ENCODE measurements at regions not wholly inside any gene's neighbourhood (a gene's known extent, or its start where the extent isn't known, plus 50 kb on each side); places are given as distances from the start of the nearest gene placed in this dataset.
A peak's percentile ranks its signal among the peaks of the same experiment; 100 is the strongest.

DNA sequence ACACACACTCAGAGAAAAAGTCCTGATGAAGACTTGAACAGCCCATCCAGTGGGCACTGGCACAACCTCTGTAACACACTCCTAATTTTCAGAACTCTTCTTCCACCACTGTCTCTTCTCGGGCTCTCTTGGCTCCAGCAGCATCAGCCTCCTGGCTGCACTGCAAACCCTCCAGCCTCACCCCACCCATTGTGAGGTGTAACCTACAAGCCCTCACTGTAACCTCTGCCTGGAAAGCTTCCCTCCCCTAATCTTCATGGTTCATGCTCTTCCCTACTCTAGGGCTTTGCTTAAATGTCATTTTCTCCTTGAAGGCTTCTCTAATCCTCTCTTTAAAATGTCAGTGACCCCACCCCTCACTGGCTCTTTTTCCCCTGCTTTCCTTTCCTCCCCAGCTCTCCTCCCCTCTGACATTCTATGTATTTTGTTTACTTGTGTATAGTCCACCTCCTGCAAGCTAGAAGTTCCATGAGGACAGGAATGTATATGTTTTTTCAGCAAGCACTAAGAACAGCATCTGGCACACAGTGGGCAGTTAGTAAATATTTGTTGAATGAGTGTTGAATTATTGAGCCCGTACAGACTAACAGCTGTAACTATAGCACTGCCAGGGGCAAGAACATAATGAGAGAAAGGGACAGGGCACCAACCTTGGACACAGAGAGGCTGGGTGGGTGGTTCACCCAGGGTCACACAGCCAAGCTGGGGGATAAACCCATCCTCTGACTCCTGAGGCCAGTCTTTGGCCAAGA, 76.4 kb downstream of the ESM1 start:
- no peak overlapping the region for H3K4me3 Mint-ChIP-seq
- Histone ChIP-seq H3K27me3 (ENCODE audit: control insufficient read depth in 2 of 2, insufficient read depth in 2 of 2, low read length in 2 of 2) (no peaks in the 10 kb centered on the region), H3K4me1 (ENCODE audit: control insufficient read depth in 2 of 2, insufficient read depth in 2 of 2, low read length in 2 of 2) (no peaks in the 10 kb centered on the region), H3K27ac (ENCODE audit: low read depth, low read length) (no peak overlapping the region), H3K9me3 (ENCODE audit: control insufficient read depth in 2 of 3, low read length in 3 of 3) (no peaks in the 10 kb centered on the region), H3K36me3 (ENCODE audit: control insufficient read depth in 2 of 3, insufficient read depth in 3 of 3, low read length in 3 of 3) (no peaks in the 10 kb centered on the region), H3K4me3 (ENCODE audit: low read length) (no peak overlapping the region)
- no peaks in the 10 kb centered on the region for H3K9me3 Mint-ChIP-seq
- peaks cover 0 to 40% (median 0%) of the 10 kb centered on the region in 7 donors for H3K4me1 Mint-ChIP-seq
- H3K36me3 Mint-ChIP-seq: peaks cover 0 to 3% (median 0%) of the 10 kb centered on the region in 5 donors
- ChIA-PET POLR2A (no interaction called here), CTCF (interaction anchor here (0.9 to 5.3 kb wide), 6 partner anchors 35 to 250 kb away, joined by 3 to 74 read pairs (median 7); partner anchors contain the start of gene GPX8)
- H3K27me3 Mint-ChIP-seq: peaks cover 0 to 65% (median 6%) of the 10 kb centered on the region in 5 donors
- ATAC-seq (no peak), DNase-seq (no peak)
- intact Hi-C loops (cut with micrococcal nuclease): loop anchor here in 1 of 2 donors (5.0 to 10.0 kb wide), 2 partner anchors 128 to 316 kb away; partner anchors contain the start of gene MCIDAS
- no peak overlapping the region for H3K27ac Mint-ChIP-seq

- CTCF ChIA-PET: interaction anchor here (0.6 to 5.3 kb wide), 13 partner anchors 9 to 265 kb away, joined by 3 to 74 read pairs (median 4); partner anchors contain the start of gene GPX8
- Mint-ChIP-seq H3K27ac (no peak overlapping the region), H3K4me3 (no peak overlapping the region), H3K9me3 (no peaks in the 10 kb centered on the region), H3K27me3 (peaks cover 0 to 51% (median 6%) of the 10 kb centered on the region in 5 donors), H3K4me1 (peaks cover 6 to 64% (median 10%) of the 10 kb centered on the region in 7 donors), H3K36me3 (peaks cover 0 to 3% (median 0%) of the 10 kb centered on the region in 5 donors)
- POLR2A ChIA-PET: interaction anchor here (1.6 kb wide), 1 partner anchor 254 kb away, joined by 5 read pairs; the partner anchor contains the start of gene GPX8
- Histone ChIP-seq H3K27me3 (ENCODE audit: control insufficient read depth in 2 of 2, insufficient read depth in 2 of 2, low read length in 2 of 2) (no peaks in the 10 kb centered on the region), H3K9me3 (ENCODE audit: control insufficient read depth in 2 of 3, low read length in 3 of 3) (no peaks in the 10 kb centered on the region), H3K4me1 (ENCODE audit: control insufficient read depth in 2 of 2, insufficient read depth in 2 of 2, low read length in 2 of 2) (peaks cover 0 to 10% of the 10 kb centered on the region in 2 donors), H3K36me3 (ENCODE audit: control insufficient read depth in 2 of 3, insufficient read depth in 3 of 3, low read length in 3 of 3) (no peaks in the 10 kb centered on the region), H3K27ac (ENCODE audit: low read depth, low read length) (no peak overlapping the region), H3K4me3 (ENCODE audit: low read length) (no peak overlapping the region)
- intact Hi-C loops (cut with micrococcal nuclease): loop anchor here (1.0 to 10.0 kb wide), 9 partner anchors 38 to 319 kb away; partner anchors contain the start of genes GZMA (in 1 of the 2) and MCIDAS (in 1 of the 2)
- peak; percentile 26 to 65 (median 53) for DNase-seq
- peak; percentile 55 for ATAC-seq
Measured at GRCh38 chr5:54905942-54906537, 79.4 kb downstream of the ESM1 start.

- CTCF ChIA-PET: interaction anchor here (0.7 to 5.3 kb wide), 9 partner anchors 10 to 452 kb away, joined by 3 to 74 read pairs (median 10); partner anchors contain the start of gene GPX8
- ATAC-seq: no peak
- Histone ChIP-seq H3K4me3 (ENCODE audit: low read length) (no peak overlapping the region), H3K9me3 (ENCODE audit: control insufficient read depth in 2 of 3, low read length in 3 of 3) (no peaks in the 10 kb centered on the region), H3K36me3 (ENCODE audit: control insufficient read depth in 2 of 3, insufficient read depth in 3 of 3, low read length in 3 of 3) (no peaks in the 10 kb centered on the region), H3K27me3 (ENCODE audit: control insufficient read depth in 2 of 2, insufficient read depth in 2 of 2, low read length in 2 of 2) (no peaks in the 10 kb centered on the region), H3K4me1 (ENCODE audit: control insufficient read depth in 2 of 2, insufficient read depth in 2 of 2, low read length in 2 of 2) (peaks cover 0 to 10% of the 10 kb centered on the region in 2 donors), H3K27ac (ENCODE audit: low read depth, low read length) (no peak overlapping the region)
- POLR2A ChIA-PET: interaction anchor here (1.1 kb wide), 1 partner anchor 255 kb away, joined by 3 read pairs; the partner anchor contains the start of gene GPX8
- Mint-ChIP-seq H3K4me3 (no peak overlapping the region), H3K4me1 (peaks cover 6 to 62% (median 10%) of the 10 kb centered on the region in 7 donors), H3K9me3 (no peaks in the 10 kb centered on the region), H3K36me3 (peaks cover 0 to 3% (median 0%) of the 10 kb centered on the region in 5 donors), H3K27me3 (peaks cover 0 to 51% (median 8%) of the 10 kb centered on the region in 5 donors), H3K27ac (no peak overlapping the region)
- intact Hi-C loops (cut with micrococcal nuclease): loop anchor here in 1 of 2 donors (5.0 to 10.0 kb wide), 2 partner anchors 132 to 319 kb away; partner anchors contain the start of gene MCIDAS
- no peak for DNase-seq
Measured at GRCh38 chr5:54905246-54905795, 80.1 kb downstream of the ESM1 start.

DNA sequence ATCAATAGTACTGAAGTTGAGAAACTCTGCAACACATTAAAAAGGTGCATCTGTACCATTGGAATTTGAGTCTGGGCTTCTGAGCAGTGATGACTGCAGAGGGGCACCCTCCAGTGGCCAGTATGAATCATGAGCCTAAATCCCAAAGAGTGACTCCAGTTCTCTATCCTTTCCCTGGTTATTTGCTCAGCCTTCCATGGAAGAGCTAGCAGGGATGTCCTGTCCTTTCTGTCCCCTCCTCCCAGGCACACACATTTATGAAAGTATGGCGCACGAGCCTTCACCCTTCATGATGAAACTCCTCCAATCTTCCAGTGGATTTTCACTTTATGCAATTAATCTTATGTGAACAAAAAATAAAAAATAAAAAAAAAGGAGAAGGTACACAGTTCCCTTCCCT, 81.0 kb downstream of the ESM1 start:
- H3K27me3 Mint-ChIP-seq: peaks cover under 1 to 54% (median 14%) of the 10 kb centered on the region in 5 donors
- CTCF ChIA-PET: interaction anchor here (0.5 to 5.3 kb wide), 8 partner anchors 9 to 453 kb away, joined by 3 to 74 read pairs (median 3); partner anchors contain the start of gene GPX8

DNA sequence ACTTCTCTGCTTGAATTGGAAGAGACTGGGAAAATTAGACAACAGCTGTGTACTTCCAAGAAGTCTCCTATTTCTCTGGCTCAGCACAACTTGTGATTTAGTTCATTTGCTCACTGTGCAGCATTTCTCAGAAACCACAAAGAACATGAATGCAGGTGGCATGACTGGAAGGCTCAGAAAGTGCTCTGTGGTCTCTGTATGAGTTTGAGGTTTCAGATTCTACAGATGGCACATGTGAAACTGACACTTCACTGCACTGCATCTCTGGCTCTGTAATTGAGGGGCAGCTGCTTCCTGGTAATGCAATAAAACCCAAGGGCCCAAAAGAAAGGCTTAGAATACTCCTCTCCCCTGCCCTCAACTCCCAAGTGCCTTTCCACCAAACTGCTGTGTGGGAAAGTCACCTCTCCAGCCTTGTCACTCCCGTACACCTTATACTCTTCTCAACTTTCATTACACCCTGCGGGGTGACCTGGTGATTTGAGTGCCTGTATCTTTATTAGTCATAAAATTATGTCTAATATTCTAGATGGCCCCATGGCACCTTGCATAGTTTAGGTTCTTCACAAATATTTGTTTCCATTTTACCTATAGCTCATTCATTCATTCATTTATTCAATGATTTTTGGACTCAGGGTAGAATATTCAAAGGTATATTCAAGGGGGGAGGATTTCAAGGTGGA, 82.5 kb downstream of the ESM1 start:
- Histone ChIP-seq H3K27ac (ENCODE audit: low read depth, low read length) (no peak overlapping the region), H3K9me3 (ENCODE audit: control insufficient read depth in 2 of 3, low read length in 3 of 3) (no peaks in the 10 kb centered on the region), H3K27me3 (ENCODE audit: control insufficient read depth in 2 of 2, insufficient read depth in 2 of 2, low read length in 2 of 2) (no peaks in the 10 kb centered on the region), H3K4me3 (ENCODE audit: low read length) (no peak overlapping the region), H3K36me3 (ENCODE audit: control insufficient read depth in 2 of 3, insufficient read depth in 3 of 3, low read length in 3 of 3) (no peaks in the 10 kb centered on the region), H3K4me1 (ENCODE audit: control insufficient read depth in 2 of 2, insufficient read depth in 2 of 2, low read length in 2 of 2) (peaks cover 0 to 10% of the 10 kb centered on the region in 2 donors)
- ChIA-PET CTCF (interaction anchor here (0.7 to 0.9 kb wide), 3 partner anchors 243 to 484 kb away, joined by 3 to 4 read pairs (median 3); partner anchors contain the start of gene GPX8), POLR2A (no interaction called here)
- ATAC-seq (peak; percentile 78), DNase-seq (peak in 5 of 9 donors; percentile 17 to 51 (median 32))
- intact Hi-C loops (cut with micrococcal nuclease): loop anchor here in 1 of 2 donors (1.0 to 10.0 kb wide), 2 partner anchors 322 to 385 kb away; partner anchors contain the start of gene MCIDAS
- H3K36me3 Mint-ChIP-seq: no peaks in the 10 kb centered on the region
- H3K27ac Mint-ChIP-seq: peak overlapping the region in 2 of 9 donors; percentile 18 to 68
- peak overlapping the region in 1 of 10 donors; percentile 72 for H3K4me3 Mint-ChIP-seq
- H3K27me3 Mint-ChIP-seq: peaks cover 11 to 53% (median 20%) of the 10 kb centered on the region in 5 donors
- H3K4me1 Mint-ChIP-seq: peaks cover 6 to 44% (median 10%) of the 10 kb centered on the region in 7 donors
- no peaks in the 10 kb centered on the region for H3K9me3 Mint-ChIP-seq

More for the DNA sequence above, 81.0 kb downstream of the ESM1 start:
- Histone ChIP-seq H3K27me3 (ENCODE audit: control insufficient read depth in 2 of 2, insufficient read depth in 2 of 2, low read length in 2 of 2) (no peaks in the 10 kb centered on the region), H3K36me3 (ENCODE audit: control insufficient read depth in 2 of 3, insufficient read depth in 3 of 3, low read length in 3 of 3) (no peaks in the 10 kb centered on the region), H3K27ac (ENCODE audit: low read depth, low read length) (no peak overlapping the region), H3K4me1 (ENCODE audit: control insufficient read depth in 2 of 2, insufficient read depth in 2 of 2, low read length in 2 of 2) (peaks cover 0 to 10% of the 10 kb centered on the region in 2 donors), H3K9me3 (ENCODE audit: control insufficient read depth in 2 of 3, low read length in 3 of 3) (no peaks in the 10 kb centered on the region), H3K4me3 (ENCODE audit: low read length) (no peak overlapping the region)
- no peaks in the 10 kb centered on the region for H3K36me3 Mint-ChIP-seq
- DNase-seq: no peak
- H3K27ac Mint-ChIP-seq: no peak overlapping the region
- ATAC-seq: no peak
- POLR2A ChIA-PET: interaction anchor here (1.1 kb wide), 1 partner anchor 255 kb away, joined by 3 read pairs; the partner anchor contains the start of gene GPX8
- no peaks in the 10 kb centered on the region for H3K9me3 Mint-ChIP-seq
- intact Hi-C loops (cut with micrococcal nuclease): loop anchor here in 1 of 2 donors (10.0 kb wide), 1 partner anchor 320 kb away; the partner anchor contains the start of gene MCIDAS
- H3K4me3 Mint-ChIP-seq: no peak overlapping the region
- H3K4me1 Mint-ChIP-seq: peaks cover 6 to 56% (median 10%) of the 10 kb centered on the region in 7 donors
